Prostate gland (tissue), 2 donors: ENCODE measurements at regions not wholly inside any gene's neighbourhood (a gene's known extent, or its start where the extent isn't known, plus 50 kb on each side); places are given as distances from the start of the nearest gene placed in this dataset.

Experiments
- POLR2A ChIP-seq: fragments of 450-650 bp; IDR thresholded peaks from one replicate; pipeline ENCODE4 v1.6.1; 2016; ENCODE audit warnings: antibody characterized with exemption, mild to moderate bottlenecking
- TF ChIP-seq, protein P1 (sequence below), 4 experiments: fragments of 200-600 bp in 2 of 4; fragments of 450-650 bp in 2 of 4; sonication (generic) in 2 of 4; IDR thresholded peaks; 1 replicate in 3 of 4; 2 replicates in 1 of 4; pipeline ENCODE4 v1.5.1; 2016 to 2019; ENCODE audit warnings: antibody characterized with exemption in 4 of 4, mild to moderate bottlenecking in 2 of 4, moderate library complexity in 2 of 4

- TF ChIP-seq, protein P1, sequence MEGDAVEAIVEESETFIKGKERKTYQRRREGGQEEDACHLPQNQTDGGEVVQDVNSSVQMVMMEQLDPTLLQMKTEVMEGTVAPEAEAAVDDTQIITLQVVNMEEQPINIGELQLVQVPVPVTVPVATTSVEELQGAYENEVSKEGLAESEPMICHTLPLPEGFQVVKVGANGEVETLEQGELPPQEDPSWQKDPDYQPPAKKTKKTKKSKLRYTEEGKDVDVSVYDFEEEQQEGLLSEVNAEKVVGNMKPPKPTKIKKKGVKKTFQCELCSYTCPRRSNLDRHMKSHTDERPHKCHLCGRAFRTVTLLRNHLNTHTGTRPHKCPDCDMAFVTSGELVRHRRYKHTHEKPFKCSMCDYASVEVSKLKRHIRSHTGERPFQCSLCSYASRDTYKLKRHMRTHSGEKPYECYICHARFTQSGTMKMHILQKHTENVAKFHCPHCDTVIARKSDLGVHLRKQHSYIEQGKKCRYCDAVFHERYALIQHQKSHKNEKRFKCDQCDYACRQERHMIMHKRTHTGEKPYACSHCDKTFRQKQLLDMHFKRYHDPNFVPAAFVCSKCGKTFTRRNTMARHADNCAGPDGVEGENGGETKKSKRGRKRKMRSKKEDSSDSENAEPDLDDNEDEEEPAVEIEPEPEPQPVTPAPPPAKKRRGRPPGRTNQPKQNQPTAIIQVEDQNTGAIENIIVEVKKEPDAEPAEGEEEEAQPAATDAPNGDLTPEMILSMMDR (IDR thresholded peaks at IDR 0.05): no peak
- no peak for TF ChIP-seq POLR2A
Measured at GRCh38 chr20:11712639-11713160, 205.0 kb upstream of the BTBD3 start.
